Coronary artery (tissue), 2 donors: ENCODE measurements at regions not wholly inside any gene's neighbourhood (a gene's known extent, or its start where the extent isn't known, plus 50 kb on each side); places are given as distances from the start of the nearest gene placed in this dataset.

Experiments
- DNase-seq: peaks from one replicate; pipeline ENCODE4 v3.0.0-alpha.2; 2017; ENCODE audit warnings: low spot score
- H3K27ac ChIP-seq, 2 donors: fragments of 200-600 bp; sonication (generic); one replicate each; pipeline ENCODE4 v1.5.1; 2016 to 2019
- H3K4me3 ChIP-seq: fragments of 200-600 bp; sonication (generic); 2 replicates; pipeline ENCODE4 v1.5.1; 2016; ENCODE audit warnings: mild to moderate bottlenecking, moderate library complexity
- CTCF ChIP-seq: fragments of 200-600 bp; sonication (generic); IDR thresholded peaks from one replicate; pipeline ENCODE4 v1.5.1; 2019; ENCODE audit warnings: antibody characterized with exemption

GRCh38 chr11:127649071-127649470, 648.5 kb upstream of the KIRREL3 start:
- H3K27ac ChIP-seq: no peak overlapping the region
- no peak for TF ChIP-seq CTCF
- no peak for DNase-seq
- no peak overlapping the region for H3K4me3 ChIP-seq

GRCh38 chr11:127648583-127648982, 648.0 kb upstream of the KIRREL3 start:
- no peak for TF ChIP-seq CTCF
- H3K4me3 ChIP-seq: no peak overlapping the region
- no peak for DNase-seq
- no peak overlapping the region for H3K27ac ChIP-seq

GRCh38 chr11:127644366-127644765, 643.8 kb upstream of the KIRREL3 start:
- no peak for TF ChIP-seq CTCF
- no peak overlapping the region for H3K4me3 ChIP-seq
- DNase-seq: no peak
- H3K27ac ChIP-seq: no peak overlapping the region

- no peak for TF ChIP-seq CTCF
- no peak overlapping the region for H3K27ac ChIP-seq
- no peak for DNase-seq
- H3K4me3 ChIP-seq: no peak overlapping the region
Measured at GRCh38 chr11:127643268-127644058, 642.9 kb upstream of the KIRREL3 start.

- DNase-seq: no peak
- H3K27ac ChIP-seq: no peak overlapping the region
- TF ChIP-seq CTCF: no peak
- H3K4me3 ChIP-seq: no peak overlapping the region
Measured at GRCh38 chr11:127640561-127641451, 640.2 kb upstream of the KIRREL3 start.

GRCh38 chr11:127639916-127640315, 639.3 kb upstream of the KIRREL3 start:
- H3K4me3 ChIP-seq: no peak overlapping the region
- DNase-seq: no peak
- TF ChIP-seq CTCF: no peak
- no peak overlapping the region for H3K27ac ChIP-seq
